ENCODE measurements at regions not wholly inside any gene's neighbourhood (a gene's known extent, or its start where the extent isn't known, plus 50 kb on each side); places are given as distances from the start of the nearest gene placed in this dataset.

DNA sequence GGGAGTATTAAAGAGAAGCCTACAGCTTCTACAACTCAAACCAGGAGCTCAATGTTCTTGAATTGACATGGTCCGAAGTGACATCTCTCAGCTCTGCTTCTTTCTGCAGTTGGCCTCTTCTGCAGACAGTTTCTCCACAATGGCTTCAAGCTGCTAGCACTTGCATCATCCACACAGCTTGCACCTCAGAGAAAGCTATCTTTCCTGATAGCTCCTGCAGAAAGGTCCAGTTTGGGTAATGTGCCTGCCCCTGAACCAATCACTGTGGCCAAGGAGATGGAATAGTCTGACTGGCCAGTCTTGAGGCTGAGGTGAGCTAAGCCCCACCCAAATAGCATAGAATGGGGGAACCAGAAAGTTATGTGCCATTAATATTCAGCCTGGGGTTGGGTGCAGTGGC, 95.8 kb upstream of the ABCA1 start:
- no peak for DNase-seq

DNA sequence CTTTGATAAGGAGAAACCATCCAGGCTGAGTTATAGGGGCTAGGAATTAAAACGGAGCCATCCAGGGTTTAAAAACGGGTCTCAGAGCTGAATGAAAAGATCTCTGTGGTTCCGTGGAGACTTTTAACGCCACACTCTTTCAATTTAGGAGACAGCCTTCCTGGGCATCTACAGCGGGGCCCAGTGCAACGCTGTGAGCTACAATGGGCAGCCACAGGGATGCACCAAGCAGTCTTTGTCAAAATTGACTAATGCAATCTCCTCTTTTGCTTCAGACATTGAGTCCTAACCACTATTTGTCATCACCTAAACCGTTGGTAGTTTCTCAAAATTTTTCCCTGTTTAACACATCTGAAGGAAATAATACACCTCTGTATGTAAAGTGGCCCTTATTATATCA, 96.6 kb upstream of the ABCA1 start:
- DNase-seq: no peak

DNA sequence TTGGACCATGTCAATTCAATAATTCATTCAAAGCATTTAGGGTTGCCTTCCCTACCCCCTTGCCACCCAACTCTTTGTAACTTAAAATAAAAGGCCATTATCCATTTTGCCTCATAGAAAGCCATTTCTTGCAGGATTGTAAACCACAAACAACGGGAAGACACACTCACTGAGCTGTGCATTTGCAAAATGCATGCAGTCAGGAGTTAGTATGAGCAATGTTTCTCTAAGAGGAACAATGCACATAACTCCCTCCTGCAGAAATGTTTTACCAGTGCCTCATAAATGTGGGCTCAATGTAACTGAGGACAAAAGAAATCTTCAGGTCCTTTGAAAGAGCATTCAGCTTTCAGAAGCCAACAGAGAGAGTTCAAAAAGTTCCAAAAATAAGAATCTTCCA, 98.5 kb upstream of the ABCA1 start:
- DNase-seq: no peak

DNA sequence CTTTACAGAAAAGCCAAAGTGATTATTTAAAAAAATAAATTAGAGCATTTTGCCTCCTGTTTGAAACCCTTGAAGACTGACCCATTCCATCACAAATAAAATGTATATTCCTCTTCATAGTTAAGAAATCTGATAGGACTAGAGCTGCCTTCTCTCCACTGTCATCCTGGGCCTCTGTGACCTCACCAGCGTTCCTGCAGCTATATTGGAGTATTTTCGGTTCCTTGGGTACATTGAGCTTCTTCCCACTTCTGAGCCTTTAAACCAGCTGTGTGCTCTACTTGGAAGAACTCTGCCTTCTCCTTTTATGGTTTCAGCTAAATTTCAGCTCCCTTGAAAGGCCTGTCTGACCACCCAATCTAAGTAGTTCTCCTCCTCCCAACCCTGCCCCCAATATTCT, 99.1 kb upstream of the ABCA1 start:
- DNase-seq: no peak

DNA sequence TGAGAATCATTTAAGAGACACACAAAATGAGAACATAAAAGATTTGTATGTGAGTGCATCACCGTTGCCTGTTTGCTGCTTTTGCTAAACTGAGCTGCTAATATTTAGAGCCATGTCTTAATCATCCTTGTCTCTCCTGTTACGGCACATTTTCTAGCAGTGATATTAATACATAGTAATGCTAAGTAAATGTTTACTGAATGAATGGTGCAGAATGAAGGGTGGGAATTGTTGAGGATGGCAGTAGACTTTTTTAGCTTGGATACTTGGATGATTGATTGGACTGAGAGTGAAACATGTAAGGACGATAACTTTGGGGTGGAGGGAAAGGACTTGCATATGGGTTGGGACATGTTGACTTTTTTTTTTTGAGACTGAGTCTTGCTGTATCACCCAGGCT, 102.3 kb upstream of the ABCA1 start:
- no peak for DNase-seq

DNA sequence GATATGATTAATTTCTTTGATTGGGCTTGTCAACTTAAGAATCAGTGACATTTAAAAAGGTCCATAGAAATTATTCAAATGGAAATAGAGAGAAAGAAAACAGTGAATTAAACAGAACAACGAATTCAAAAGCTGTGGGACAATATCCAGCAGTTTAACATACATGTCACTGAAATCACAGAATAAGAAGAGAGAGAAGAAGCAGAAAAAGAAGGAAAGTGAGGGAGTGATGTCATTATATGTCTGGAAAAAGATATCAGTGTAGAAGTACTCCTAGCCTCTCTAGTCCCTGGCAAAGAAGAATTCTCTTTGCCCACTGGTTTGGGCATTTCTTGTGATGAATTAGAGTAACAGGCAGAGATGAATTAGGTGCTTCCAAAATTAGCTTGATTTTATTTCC, 109.2 kb upstream of the ABCA1 start:
- DNase-seq: no peak

DNA sequence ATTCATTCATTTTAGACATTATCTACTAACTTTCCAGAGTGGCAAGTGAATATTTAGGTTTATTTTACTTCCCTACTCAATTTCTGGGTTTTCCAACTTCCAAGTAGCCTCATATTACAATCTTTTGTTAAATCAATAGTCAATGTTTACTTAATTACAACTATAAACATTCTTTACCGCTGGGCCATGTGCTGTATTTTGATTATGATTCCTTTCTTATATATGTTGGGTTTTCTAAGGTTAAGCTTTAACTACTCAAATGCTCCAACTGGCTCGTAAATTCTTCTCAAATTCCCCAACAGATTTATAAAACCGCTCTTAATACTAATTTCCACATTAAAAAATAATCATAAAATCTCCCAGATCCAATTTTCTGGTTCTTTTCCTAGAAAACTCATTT, 110.1 kb upstream of the ABCA1 start:
- no peak for DNase-seq

DNA sequence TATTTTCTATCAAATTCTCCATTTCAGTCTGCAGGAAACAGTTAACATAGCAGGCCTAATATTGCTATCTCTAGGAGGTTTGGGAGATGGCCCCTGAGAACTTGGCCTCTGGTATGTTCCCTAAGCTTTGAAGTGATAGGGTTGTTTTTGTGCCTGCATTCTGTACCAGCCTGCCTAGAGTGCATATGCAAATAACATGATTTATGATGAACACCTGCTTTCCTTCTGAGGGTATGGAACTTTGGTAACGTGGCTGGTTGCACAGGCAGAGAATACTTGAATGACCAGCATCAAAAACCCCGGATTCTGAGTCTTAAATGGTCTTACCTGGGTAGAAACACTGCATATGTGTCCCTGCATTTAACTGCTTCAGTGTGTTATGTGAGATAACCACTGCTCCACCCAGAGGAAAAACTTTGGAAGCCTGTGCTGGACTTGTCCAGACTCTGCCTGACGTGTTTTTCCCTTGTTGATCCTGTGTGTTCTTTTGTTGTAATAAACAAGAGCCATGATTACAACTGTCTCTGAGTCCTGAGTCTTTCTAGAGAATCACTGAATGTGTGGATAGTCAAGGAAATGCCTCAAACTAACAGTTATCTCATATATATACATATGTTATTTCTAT, 111.3 kb upstream of the ABCA1 start:
- DNase-seq: peak; percentile 14

DNA sequence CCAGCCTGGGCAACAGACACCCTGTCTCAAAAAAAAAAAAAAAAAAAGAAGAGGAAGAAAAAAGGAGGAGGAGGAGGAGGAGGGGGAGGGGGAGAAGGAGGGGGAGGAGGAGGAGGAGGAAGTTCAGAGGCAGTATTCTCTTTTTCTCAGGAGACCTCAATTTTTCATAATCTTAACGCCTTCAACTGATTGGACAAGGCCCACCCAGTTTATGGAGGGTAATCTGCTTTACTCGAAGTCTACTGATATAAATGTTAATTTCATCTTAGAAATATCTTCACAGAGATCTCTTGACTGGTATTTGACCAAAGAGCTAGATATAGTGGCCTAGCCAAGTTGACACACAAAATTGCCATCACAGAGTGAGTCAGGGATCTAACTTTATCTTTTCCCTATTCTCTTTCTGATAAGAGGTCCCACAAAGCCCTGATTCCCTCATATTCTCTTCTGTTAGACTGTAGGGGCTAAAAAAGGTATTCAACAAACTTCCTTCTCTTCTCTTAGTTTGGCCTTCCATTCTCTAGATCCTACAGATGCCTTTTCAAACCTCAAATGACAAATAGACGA, 115.5 kb upstream of the ABCA1 start:
- DNase-seq: no peak

DNA sequence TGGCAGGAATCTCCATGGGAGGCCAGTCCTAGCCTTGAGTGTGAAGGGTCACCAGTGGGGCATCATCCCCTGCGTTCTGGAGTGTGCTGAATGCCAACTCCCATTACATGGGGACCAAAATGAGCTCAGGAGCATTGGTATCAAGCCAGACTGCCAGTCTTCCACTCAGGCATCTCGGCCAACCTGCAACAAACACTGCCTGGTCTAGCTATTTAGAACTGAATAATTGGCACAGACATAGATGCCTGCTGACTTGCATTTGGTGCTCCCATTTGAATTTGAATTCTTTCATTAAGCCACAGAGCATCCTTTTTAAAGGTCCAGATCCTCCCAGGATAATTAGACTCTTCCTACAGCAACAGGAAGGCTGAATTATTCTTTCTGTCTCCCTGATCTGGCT, 116.6 kb upstream of the ABCA1 start:
- no peak for DNase-seq

DNA sequence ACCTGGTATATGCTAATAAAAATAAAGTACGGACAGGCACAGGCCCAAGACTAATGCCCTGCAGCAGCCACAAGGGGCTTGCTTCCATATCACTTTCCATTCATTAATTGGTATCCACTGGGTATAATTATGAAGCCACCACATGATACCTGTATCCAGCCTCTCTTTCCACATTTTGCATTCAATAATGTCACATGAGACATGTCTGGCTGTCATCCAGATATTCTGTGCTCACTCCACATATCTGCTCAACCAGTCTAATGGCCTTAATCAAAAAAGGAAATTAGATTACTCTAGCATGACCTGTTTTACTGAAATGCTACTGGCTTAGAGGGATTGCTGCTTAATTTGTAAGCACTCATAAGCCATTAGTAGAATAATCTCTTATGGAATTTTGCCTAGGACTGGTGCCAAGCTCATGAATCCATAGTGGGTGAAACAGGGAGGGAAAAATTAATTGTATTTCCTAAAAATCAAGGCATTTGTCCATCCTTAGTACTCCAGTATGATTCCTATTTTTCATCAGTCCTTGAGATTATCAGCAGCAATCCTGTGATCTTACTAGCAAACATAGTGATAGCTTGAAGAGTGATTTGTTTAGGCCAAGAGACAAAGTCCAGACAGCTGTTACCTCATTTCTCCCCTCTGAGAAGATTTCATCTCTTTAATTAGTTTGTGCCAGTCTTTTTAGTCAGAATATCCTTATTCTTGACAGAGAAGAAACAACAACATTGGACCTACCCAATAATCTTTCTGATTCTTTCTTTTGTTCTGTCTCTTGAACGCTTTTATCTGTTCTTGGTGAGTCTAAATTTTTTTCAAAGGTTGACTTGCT, 119.2 kb upstream of the ABCA1 start:
- DNase-seq: peak; percentile 96

DNA sequence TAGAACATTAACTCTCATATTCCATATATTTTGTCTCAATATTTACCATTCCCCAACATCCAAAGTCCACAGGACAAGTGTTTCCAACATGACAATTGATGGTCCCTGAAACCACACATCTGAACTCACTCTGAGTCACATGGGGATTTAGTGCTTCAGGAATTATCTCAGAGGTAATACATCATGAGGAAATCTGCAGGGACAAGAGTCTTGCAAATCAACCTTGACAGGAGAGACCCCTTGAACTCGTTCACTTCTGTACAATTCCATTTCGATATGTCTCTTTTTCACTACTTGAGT, 119.7 kb upstream of the ABCA1 start:
- DNase-seq: no peak

DNA sequence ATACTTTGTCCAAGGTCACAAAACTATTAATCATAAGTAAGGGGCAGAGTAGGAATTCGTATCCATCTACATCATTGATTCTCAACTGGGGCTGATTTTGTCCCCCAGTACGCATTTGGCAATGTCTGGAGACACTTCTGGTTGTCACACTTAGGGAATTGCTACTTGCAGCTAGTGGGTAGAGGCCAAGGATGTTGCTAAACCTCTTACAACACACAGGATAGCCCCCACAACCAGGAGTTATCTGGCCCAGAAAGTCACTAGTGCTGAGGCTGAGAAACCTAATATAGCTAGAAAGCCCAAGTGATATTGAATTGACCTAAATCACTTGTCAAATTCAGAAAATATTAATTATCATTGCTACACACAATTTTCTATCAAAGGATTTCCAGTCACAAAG, 120.4 kb upstream of the ABCA1 start:
- no peak for DNase-seq

DNA sequence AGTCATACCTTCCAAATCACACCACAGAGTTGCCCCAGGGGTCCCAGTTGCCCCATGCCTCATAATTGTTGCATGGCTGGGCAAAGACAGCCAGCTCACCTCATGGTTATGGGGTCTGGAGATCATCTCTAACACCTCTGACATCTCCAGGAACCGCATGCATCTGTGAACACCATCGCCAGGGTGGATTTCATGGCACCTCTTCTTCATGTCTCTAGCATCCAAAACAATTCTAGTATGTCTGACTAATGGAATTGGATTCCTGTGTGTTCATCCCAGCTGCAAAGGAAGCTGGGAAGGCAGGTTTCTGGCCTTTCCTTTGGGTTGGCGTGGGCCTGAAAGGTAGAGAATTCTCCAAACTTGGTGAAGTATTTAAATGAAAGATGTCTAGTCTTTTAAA, 122.3 kb upstream of the ABCA1 start:
- DNase-seq: no peak

DNA sequence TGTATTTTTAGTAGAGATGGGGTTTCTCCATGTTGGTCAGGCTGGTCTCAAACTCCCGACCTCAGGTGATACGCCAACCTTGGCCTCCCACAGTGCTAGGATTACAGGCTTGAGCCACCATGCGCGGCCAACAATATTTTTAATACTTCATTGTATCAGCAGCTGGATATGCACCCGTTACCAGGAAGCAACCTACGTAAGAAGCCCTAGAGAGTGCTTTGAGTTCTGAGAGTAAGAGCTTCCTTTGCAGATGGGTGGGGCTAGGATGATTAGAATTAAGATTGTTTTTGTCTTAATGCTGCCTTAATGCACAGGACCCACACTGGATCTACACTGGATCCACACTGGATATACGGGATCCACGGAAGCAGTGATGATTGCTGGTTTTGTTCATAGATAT, 123.9 kb upstream of the ABCA1 start:
- DNase-seq: no peak

DNA sequence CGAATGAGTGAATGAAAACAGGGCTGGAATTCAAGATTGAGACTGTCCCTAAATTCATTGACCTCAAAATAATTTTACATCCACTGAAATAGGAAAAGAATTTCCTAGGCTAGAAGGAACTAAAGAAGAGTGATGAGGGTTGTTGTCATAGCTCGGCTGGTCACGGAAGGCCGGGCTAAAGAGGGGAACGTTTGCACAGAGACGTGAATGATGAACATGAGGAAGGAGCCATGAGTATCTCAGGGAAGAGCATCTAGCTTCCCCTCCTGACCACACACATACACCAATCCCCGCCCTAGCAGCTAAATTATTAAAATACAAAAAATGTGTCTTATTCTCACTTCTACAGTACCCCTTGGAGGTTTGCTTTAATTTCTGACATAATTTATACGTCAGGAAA, 124.4 kb upstream of the ABCA1 start:
- DNase-seq: no peak

DNA sequence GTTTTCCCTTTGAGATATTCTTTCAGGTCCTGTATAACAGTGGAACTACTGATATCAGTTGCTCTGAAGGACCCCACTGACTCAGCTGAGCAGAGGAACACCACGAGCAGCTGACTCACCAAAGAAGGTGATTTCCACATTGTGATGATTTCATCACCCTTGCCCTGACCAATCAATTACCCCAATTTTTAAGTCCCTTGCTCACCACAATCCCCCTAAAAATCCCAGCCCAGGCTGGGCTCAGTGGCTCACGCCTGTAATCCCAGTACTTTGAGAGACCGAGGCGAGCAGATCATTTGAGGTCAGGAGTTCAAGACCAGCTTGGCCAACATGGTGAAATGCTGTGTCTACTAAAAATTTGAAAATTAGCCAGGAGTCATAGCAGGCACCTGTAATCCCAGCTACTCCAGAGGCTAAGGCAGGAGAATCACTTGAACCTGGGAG, 125.3 kb upstream of the ABCA1 start:
- DNase-seq: no peak

DNA sequence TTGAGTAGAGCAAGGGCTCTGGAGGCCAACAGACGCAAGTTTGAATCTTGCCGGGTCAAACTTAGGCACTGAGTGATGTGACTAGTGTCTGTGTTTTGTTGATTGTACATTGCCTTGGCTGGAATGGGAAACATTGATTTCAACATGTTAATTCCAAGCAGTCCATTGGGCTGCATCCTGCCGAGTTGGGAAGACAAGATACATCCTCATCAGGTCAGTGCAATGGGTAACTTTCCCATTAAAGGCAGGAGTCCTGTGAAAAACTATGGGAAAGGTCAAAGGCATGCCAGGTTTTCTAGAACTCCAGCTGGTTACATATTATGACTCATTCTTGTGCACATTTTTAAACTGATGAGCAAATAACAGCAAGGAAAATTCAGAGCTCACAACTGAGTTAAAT, 126.5 kb upstream of the ABCA1 start:
- DNase-seq: no peak

DNA sequence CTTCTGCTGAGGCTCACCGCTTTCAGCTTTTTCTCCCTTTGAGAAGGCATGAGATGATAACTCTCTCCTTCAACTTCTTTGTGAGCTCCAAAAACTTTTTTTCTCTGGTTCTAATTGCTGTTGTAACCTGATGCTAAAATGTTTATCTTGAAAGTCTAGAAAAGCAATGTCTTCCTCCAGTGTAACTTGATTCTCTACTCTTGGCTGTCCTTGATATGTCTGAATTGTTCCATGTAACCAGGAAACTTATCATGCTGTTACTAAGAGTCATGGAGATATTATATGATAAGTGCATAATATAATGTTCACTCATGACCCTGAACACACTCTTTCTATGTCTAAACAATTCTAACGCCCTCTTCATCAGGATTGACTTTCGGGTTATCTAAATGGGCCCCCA, 128.0 kb upstream of the ABCA1 start:
- no peak for DNase-seq

DNA sequence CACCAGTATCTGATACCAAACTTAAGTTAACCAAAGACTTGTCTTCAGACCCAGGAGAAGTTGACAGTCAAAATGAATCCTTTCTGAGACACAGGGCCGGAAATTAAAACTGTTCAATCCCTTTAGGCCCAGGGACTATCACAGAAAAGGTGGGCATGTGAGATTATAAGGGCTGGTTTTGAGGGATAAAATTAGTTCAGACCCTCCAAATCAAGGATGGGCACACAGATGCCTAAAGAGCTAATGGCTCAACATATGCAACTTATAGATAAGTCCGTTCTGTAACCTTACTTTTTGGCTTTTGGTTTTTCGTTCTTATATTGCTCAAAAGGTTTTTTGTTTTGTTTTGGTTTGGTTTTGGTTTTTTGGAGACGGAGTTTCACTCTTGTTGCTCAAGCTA, 129.6 kb upstream of the ABCA1 start:
- DNase-seq: no peak

DNA sequence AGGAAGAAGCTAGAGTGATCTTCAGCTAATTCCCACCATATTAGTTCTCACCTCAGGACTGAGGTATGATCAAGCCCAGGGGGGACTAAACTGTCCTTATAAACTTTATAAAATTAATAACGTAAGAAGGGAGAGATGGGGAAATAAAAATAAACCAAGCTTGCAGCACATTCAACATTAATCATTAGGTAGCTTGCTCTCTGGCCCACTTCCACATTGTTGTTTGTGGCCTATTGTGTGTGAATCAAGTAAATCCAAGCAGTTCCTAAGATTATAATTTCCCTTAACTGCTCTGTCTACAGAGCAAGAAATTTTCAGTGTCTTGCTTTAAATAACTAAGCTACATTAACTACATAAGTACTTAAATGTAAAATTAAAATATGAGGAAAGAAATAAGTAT, 131.3 kb upstream of the ABCA1 start:
- DNase-seq: no peak

DNA sequence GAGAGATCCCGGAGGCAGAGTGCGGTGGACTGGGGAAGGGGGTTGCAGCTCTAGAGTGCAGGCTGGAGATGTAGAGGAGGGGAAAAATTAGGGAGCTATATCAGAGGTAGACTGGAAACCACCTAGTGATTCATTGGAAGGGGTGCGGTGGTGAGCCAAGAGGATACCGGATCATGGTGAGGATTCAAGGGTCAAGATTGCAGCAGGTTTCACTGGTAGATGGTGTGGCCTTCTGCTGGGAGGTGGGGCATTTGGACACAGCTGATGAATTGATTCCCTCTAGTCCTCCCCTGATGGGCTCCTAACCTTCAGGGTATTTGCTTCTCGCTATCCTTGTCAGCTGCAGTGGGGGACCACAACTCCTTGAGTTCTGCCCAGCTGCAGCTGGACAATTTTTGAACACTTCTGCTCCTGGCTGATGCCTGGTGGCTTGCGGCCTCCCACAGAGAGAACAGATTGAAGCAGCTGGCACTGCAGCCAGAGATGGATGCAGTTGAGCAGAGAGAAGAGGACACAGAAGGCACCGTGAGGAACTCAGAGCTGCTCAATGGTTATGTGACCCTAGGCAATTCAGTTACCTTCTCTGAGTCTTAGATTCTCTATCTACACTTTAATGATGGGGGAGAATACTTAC, 134.4 kb upstream of the ABCA1 start:
- DNase-seq: no peak

DNA sequence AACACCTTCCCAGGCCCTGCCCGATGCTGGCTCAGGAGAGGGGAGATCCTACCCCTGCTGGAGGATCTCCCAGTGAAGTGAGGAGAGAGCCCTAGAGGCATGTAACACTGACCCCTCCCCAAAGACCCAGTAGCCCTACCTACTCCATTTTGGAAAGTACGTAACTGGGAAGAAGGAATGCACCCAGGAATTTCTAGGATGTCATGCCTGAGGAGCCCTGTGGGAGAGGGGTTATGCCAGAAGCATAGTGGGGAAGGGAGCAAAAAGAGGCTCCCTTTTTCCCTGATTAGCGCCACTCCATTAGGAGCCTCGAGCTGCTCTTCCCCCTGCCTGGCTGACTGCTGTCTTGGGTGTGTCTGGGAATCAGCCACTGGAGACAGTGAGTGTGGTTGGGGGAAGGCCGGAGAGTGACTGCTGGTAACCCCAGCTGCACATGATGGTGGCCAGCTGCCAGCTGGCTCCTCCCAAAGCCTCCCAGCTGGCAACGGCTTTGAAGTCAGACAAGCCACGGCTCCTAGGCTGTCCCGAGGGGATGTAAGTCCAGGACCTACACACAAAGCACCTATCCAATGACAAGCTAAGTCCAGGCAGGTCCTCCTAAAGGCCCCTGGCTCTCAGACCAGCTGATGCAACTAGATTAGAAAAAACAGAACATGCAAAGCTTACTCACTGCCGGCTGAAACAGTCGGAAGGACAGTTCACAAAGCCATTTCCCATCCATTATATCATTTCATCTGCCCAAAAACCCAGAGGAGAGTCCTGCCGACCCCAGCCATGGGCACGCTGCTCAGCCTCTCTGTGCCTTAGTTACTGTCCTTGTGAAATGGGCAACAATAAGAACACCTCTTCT, 136.5 kb upstream of the ABCA1 start:
- DNase-seq: peak; percentile 97
